ENCODE measurements at regions not wholly inside any gene's neighbourhood (a gene's known extent, or its start where the extent isn't known, plus 50 kb on each side); places are given as distances from the start of the nearest gene placed in this dataset.

DNA sequence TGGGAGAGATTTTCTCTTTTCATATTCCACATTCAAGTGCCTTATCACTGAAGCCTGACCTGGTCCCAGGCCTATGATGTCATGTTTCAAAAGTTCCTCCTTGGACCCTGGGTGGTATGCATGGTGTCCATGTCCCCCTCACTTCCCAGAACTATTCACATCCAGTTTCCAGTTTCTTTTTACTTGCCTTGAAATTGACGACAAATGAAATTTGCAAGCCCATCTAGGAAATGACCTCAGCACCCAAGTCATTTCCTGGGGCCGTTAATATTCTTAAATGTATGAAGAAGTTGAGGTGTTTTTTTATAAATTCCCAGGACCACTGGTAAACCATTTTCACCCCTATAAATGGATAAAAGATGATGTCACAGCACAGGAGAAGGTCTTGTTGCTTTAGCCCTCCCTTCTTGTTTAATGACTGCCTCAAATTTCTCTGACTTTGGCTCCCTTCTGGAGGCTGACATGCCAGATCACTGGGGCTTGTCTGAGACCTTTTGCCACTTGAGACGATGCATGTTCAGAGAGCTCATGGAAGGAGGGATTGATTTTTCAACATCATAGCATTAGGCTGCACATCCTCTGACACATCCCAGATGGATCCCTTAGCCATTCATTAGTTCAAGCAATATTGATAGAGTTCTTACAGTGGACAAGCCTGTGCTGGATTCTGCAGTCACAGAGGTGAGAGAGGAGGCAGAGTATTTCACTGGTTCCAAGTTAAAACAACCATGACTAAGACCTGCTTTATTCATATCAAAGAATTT is 221.3 kb downstream of the PLPP3 start:
- TF ChIP-seq CTCF (IDR thresholded peaks at IDR 0.05), result no peak
- TF ChIP-seq POLR2A (IDR thresholded peaks at IDR 0.05), result no peak

Measured in testis (tissue), 2 donors.